HG03565 (cell line): ENCODE measurements at regions not wholly inside any gene's neighbourhood (a gene's known extent, or its start where the extent isn't known, plus 50 kb on each side); places are given as distances from the start of the nearest gene placed in this dataset.

Experiments used
- ATAC-seq: cut with Tn5 transposase; IDR thresholded peaks from one replicate; pipeline ENCODE4 v1.9.1; 2021; ENCODE audit warnings: mild to moderate bottlenecking, moderate library complexity; ENCODE audit not compliant: unreplicated experiment

DNA sequence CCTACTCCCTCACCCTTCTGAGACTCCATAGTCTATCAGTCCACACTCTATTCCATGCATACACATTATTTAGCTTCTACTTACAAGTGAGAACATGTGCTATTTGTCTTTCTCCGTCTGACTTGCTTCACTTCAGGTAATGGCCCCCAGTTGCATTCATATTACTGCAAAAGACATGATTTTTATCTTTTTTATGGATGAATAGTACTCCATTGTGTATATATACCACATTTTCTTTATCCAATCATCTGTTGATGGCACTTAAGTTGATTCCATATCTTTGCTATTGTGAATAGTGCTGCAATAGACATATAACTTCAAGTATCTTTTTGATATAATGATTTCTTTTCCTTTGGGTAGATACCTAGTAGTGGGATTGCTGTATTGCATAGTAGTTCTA is 171.8 kb downstream of the DACT1 start:
- no peak for ATAC-seq

DNA sequence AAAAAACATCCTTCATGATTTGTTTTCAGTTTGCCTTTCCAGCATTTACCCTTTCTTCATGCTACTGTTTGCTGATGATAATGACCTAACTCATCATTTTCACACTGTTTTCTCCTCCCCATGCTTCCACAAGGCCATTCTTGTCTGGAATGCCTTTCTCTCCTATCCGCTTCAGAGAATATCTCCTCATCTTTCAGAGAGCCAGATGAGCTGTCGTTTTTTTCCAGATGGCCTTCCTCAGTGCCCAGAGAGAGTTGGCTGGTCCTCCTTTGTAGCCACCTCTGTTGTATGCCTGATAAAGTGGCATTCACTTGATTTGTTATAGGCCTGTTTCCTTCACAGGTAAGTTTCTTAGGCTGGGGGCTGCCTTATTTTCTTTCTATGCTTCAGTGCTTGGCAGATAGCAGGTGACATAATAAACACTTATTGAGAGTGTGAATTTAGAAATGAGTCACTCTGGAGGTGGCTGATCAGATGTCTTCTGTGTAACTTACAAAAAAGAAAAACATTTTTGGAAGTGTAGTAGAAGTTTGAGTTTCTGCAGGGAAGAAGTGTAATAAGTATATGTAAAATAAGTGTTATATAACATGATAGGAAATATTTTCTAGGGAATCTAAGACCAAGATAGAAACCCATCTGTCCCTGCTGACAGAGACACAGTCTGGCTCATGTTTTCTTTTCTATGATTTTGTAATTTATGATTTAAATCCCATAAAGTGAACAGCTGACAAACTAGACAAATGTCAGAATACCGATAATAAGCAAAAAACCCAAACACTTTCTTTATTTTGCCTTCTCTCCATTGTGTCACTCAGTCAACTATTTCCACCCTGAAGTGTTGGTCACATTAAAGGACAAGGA is 174.5 kb downstream of the DACT1 start:
- ATAC-seq = peak; percentile 78

DNA sequence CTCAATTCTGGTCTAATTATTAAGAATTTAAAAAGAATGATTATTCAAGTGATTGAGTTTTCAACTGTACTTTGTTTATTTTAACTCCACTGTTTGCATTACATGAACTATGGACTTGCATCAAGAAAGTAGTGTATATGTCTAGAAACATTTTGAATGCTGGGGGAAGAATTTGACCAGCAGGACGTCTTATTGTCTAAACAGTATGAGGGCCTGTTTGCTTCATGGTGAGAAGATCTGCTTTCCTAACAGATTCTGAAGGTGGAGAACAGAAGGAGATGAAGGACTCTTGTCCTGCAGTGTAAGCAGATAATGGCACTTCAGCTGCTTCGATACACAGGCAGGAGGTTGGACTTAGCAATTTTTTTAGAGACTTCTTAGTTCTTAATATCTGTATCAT is 176.0 kb downstream of the DACT1 start:
- no peak for ATAC-seq

DNA sequence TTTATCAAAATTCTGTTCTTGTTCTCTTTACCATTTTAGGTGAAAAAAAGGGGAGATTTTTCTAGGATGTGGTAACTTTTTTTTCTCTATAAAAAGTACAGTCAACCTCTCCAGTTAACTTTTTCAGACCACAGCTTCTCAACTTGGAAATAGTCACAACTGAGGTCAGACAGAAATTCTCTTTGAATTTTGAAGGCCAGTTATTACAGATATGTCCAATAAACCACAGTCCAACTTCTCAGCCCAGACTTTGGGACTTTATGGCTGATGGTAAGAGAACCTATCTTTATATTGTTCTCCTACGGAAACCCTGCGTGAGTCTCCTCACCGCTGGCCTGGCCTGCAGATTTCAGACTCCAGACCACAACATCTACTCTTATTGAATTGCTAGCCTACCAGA is 176.7 kb downstream of the DACT1 start:
- ATAC-seq = no peak

DNA sequence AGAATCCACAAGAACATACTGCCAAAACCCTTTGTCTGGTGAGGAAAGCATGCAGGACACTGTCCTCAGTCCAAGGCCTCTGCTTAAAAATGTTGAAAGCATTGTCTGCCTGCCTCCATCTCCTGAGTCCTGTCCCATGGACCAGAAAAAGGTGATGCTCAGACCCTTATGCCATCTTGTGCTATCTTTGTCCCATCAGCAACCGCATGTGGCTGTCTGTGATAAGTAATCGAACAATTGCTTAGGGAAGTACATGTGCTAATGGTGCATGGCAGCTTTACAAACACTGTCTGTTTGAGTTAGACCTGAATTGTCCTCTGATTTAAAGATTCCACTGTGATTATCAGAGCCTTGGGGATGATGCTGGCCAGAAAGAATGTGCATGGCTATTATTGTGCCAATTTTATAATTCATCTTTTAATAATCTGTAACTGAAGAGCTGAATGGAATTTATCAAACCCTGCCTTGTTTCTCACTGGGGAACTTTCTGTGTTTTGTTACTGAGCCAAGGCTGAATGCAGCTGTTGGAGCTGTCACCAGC is 177.5 kb downstream of the DACT1 start:
- ATAC-seq = no peak

DNA sequence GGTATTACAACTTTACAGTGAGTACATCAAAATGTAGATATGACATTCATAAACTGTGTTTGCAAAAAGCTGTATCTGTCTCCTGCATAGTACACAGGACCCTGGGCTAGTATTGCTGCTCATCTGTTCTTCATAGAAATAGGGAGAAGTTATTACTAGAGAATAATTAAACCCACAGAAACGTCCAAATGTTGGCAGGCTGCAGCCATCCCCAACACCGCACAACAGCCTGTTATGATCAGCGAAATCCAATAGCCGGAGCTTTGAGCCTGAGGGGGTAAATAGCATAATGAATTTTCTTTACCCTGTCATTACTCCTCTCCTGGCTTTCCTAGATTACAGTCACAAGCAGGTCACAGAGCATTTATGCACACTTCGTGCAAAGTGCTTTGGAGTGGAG is 178.0 kb downstream of the DACT1 start:
- no peak for ATAC-seq

DNA sequence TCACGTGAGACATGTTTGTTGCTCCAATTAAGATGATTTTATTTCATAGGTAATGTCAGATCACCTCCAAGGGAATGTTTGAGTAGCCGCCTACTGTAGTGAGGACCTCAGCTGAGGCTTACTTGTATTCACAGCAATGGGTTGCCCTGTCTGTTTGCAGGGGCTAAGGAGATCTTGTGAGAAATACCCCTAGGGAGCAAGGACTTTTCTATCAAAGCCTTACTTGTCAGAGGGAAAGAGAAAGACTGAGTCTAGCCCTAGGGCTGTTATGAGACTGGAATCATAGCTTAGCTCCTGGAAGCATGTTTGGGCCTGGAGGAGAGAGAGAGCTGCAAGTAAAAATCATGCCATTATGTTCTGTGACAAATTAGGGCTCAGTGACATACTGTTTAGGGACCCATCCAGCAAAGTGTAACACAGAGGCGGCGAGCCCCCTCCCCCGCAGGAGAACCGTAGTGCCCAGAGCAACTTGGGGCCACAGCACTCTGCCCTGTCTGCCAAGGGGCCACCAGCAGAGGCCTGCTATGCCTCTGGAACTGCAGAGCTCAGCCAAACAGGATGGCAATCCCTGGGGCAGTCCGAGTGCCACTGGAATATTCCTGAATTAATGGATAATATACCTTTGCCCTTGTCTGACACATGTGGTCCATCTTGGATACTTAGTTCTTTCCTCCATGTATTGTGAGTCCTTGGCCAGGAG is 178.8 kb downstream of the DACT1 start:
- no peak for ATAC-seq

DNA sequence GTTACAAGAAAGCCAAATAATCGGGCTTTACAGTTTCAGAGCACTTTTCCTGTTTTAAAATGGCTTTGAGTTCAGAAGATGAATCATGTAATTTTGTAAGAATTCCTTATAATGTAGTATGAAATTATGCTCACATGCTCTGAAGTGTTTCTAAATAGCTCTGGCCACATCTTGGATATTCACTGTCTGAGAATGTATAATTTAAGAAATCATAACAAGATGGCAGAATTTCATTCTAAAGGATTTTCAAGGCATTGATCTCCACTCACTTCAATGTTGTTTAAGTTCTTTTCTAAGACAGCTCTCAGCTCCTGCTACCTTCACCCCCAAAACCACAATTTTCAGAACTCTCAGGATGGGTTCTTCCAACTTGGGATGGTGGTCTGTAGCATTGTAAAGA is 180.1 kb downstream of the DACT1 start:
- ATAC-seq = no peak

DNA sequence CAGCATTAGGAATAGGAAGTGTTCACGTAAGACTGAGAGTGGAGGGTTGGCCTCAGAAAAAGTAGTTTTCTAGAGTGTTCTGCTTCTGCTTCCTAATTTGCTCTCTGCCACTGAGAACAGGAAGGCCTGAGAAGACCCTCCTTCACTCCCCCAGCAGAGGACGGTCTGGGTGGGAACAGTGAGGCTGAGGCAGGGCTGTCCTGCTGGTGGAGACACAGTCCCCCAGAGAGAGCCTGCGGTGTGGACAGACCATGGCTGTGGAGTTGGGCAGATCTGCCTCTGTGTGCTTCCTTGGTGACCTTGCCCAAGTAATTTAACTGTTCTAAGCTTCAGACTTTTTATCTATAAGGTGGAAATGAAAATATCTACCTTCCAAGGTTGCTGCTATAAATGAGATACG is 182.3 kb downstream of the DACT1 start:
- ATAC-seq = no peak

DNA sequence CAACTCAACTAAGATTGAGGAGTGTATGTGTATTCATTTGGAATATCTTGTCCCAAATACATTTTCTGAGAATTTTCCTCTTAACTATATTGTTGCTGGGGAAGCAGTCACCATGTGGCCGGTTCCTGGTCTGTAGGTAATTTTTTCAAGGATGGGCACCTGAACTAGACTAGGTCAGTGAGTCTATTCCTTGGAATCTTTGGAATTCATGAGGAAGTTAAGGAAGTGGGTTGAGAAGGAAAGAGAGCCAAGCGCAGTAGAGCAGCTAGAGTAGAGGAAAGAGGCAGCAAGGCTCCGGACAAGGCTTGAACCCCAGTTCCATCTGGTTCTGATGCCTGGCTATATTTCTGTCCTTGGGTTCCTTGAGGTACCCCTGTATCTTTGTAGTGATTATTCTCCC is 183.7 kb downstream of the DACT1 start:
- ATAC-seq = no peak

DNA sequence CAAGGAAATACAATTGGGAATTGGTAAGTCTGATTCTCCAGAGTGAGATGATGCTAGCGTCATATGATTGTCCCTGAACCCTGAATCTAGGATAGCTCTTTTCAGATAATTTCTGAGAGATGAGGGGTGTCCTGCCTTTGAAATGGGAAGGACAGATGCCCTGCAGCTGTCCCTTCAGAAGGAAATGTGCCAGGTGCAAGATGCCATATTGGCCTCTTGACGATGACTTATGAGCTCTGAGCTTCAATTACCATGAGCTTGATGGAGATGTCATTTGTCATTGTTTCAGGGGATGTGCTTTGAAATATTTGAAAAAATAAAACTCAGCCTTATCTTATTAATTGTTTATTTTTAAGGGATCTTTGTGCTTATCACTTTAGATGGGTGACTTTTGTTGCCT is 185.1 kb downstream of the DACT1 start:
- ATAC-seq = no peak

DNA sequence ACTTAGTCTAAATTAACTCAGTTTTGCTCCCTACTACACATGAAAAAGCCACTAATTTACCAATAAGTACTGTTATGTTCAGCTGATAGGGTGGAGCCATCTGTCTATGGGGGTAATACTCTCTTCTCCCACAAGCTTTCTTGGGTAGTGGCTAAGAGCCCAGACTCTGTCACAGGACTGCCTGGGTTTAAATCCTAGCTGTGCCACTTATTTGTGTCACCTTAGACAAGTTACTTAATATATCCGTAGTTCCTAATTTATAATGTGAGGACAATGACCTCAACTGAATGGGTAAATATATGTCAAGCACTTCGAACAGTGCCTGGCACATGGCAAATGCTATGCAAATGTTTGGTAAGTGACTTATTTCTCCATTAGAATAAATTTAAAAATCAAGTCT is 185.6 kb downstream of the DACT1 start:
- no peak for ATAC-seq

DNA sequence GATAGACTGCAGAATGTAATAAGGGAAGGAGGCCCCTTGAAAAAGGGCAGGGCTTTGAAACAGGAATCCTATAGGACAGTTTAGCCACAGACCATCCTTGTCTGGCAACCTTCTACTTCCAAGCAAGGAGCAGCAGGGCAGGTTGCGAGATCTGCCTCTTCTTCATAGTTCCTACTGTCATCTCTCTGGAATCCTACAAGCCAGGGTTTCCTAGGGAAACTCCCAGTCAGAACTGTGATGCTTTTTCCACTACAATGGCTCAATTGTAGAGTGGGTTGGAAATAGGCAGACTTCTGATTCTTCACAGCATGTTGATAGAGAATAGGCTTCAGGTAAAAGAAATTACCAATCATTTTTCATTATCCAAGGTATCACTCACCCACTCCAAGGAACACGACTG is 186.3 kb downstream of the DACT1 start:
- ATAC-seq = no peak

DNA sequence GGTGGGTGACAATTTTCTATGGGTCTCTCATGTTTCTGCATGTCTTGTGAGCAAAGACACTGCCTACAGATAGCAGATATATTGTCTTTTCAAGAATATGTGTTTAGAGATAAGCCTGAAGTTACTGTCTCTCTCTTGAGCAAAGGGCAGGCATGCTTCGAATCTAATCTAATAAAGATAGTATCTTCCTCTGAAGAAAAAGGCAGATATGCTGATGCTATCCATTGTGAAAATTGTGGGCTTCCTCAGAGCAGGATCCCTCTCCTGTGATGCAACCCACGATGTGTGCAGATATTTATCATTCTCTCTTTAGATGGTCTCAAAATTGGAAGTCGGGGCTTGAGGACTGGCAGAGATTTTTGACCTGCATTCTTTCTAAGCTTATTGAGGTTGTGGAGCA is 187.0 kb downstream of the DACT1 start:
- ATAC-seq = no peak

DNA sequence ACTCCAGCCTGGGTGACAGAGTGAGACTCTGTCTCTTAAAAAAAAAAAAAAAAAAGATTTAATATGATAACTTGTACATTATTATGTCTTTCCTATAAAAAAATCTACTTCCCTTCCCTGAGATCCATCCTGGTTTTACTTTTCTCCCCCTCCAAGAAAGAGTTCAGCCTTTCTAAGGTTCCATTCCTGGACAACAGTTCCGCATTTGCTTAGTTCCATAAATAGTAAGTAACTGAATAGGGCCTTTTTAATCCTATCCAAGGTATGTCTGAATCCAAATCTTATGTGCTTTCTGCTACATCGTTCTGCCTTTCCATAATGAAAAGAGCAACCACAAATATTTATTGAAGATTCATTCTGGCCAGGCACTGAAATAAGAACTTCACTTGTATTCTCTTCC is 187.8 kb downstream of the DACT1 start:
- ATAC-seq = no peak

DNA sequence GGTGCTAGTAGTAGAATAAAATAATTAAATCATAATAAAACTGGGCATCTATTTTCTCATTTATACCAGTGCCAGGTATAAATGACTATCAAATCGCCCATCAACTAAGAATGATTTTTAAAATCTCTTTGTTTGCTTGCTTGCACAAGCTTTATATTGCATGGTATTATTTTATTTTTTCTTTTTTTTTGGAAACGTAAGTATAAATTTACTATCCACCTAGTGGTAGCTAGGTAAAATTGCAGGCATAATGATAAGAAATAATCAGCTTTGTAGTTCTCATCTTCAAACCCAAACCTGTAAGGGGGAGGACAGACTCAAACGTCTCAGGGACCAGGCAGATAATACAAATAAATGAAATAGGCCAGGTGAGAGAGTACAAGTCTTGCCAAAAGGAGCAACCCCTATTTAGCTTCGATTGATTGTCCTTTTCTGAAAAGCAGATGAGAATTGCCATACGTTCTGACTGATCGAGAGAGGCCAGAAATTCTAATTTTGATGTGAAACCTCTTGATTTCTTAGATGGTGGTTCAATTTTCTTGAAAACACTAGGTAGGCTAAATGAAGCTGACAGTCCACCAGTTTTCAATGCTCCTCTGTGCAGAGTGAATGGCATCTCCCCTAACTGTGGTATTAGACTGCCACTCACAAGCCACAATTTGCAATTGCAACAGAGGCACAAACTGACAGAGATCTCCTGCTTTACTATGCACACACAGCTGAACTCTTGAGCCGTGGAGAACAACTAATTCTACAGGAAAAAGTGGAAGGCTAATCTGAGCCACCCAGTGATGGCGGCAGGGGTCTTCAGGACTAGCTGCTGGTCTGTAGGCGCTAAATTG is 189.3 kb downstream of the DACT1 start:
- no peak for ATAC-seq

DNA sequence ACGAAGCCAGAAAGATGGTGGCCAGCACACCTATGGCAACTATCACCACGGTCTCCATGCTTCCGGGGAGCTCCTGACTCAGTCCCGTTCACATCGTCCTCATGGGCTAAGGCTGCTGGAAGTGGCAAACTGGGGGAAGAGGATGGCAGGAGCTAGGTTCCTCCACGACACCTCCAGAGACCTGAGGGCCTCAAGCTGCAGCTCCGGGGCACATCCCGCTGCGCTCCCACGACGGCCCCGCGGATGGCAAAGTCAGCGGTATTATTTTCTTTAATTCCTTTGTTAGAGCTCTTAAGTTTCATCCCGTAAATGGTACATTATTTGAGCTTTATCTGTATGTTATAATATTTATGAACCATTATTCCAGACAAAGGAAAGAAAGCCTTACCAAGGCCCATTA is 190.5 kb downstream of the DACT1 start:
- ATAC-seq = no peak

DNA sequence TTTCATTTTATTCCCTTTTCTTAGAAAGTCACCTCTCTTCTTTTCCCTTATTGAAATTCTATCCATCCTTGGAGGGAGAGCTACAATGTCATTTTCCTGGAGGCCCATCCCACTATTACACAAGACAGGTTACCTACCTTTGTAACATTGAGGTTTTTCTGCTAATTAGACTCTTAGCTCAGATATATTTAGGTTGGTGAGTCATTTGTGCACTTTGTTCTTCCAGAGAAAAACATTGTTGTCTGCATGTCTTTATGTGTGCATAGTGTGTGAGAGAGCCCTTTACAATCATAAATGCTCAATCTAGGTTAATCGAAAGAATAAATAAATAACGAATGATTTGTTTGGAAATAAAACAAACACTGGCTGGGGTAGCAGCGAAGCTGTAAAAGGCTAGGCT is 191.8 kb downstream of the DACT1 start:
- ATAC-seq = no peak

DNA sequence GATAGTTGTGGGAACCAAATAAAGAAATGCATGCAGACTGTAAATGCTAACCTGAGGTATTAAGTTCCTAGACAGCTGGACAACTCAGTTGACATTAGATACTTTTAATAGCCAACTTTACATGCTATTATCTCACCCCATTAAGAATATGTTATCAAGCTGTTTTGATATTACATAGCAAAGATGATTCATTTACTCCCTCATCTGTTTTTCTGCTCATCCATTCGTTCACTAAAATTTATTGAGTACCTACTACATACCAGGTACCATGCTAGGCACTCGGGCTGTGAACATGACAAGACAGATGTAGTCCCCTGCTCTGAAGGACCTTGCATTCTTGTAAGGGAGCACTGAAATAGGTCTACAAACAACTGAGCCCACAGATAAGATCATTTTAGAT is 192.4 kb downstream of the DACT1 start:
- ATAC-seq = no peak

DNA sequence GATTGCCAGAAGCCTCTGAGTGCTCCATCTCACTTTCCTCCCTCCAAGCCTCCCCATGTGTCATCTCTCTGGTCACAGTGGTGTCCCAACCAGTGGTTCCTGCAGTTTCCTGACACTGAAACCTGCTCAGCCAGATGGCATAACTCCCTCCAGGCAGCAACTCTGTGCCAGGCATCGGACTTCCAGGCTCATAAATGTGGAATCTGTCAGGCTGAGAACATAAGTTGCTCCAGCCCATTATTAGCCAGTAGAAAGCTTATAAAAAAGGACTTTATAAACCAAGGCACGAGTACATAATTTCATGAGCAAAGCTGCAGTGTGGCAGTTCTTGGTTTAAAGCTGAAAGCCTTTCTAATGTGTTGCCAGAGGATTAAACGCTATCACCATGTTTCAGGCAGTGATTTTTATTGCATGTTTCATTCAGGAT is 194.3 kb downstream of the DACT1 start:
- ATAC-seq = no peak

DNA sequence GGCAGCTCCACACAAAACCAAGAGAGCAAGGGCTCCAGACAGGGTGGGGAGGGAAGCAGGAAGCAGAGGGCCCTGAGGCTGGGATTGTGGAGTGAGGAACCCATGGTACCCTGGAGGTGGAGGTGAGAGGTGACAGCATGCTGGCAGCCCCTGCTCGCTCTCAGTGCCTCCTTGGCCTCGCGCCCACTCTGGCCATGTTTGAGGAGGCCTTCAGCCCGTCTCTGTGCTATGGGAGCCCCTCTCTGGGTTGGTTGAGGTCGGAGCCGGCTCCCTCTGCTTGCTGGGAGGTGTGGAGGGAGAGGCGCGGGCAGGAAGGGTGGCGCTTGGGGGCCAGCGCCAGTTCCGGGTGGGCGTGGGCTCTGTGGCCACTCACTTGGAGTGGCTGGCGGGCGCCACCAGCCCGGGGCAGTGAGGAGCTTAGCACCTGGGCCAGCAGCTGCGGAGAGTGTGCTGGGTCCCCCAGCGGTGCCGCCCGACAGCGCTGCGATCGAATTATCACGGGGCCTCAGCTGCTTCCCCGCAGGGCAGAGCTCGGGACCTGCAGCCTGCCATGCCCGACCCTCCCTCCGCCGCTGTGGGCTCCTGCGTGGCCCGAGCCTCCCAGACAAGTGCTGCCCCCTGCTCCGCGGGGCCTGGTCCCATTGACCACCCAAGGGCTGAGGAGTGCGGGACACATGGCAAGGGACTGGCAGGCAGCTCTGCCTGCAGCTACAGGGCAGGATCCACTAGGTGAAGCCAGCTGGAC is 196.0 kb downstream of the DACT1 start:
- no peak for ATAC-seq
